ENCODE measurements at regions not wholly inside any gene's neighbourhood (a gene's known extent, or its start where the extent isn't known, plus 50 kb on each side); places are given as distances from the start of the nearest gene placed in this dataset.

- no peak for TF ChIP-seq CTCF (IDR thresholded peaks at IDR 0.05)
- no peak for TF ChIP-seq POLR2A (IDR thresholded peaks at IDR 0.05)
- TF ChIP-seq EP300 (IDR thresholded peaks at IDR 0.05) = no peak
These were observed 546.1 kb downstream of the GBA3 start for GRCh38 chr4:23238848-23239247.
